EH (cell line): ENCODE measurements at regions not wholly inside any gene's neighbourhood (a gene's known extent, or its start where the extent isn't known, plus 50 kb on each side); places are given as distances from the start of the nearest gene placed in this dataset.
"Not testable (repeated sequence)": the region's sequence is repeated elsewhere in the genome, so short reads cannot be mapped to it uniquely, and the experiment has no call there.

Source experiments
- DNase-seq: peaks from one replicate; pipeline ENCODE4 v3.0.0-alpha.2; 2015; ENCODE audit warnings: low read depth

DNA sequence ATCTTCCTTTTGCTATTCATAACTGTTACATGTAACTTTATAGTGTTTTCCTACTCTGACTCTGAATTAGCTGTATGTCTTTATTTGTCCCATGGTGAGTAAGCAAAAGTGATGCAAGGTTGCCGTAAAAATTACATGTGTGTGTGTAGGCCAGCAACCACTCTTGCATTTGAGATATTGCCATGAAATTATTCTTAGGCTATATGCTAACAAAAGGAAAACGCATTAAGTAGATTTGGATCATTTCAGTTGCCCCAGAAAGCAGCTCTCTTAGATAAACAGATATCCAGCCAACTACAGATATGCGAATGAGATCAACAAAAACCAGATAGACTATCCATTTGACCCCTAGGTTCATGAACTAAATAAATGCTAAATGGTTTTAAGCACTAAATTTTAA, 73.6 kb downstream of the CYLC2 start:
- DNase-seq = no peak

GRCh38 chr9:103078581-103078980, 83.4 kb downstream of the CYLC2 start:
- DNase-seq = no peak

GRCh38 chr9:103082494-103082893, 87.4 kb downstream of the CYLC2 start:
- DNase-seq = no peak

- DNase-seq = no peak
Observed at GRCh38 chr9:103089357-103089756, 94.2 kb downstream of the CYLC2 start.

DNA sequence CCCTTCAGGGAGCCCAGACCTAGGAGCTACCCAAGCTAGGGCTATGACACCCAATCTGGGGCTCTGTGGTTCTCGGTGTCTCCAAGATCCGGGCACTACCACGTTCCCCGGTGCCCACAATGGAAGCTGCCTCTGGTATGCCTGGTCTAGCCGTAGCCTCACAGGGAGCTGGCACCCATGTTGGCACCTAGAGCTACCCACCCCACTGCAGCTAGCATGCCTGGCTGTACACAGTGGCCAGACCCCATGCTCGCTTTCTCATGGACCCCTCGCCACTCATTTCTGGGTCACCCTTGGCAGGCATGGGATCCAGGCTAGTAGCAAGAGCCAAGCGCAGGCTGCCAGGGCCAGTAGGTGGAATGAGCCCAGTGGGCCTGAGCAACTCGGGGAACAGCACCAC, 109.0 kb downstream of the CYLC2 start:
- no peak for DNase-seq

- DNase-seq = no peak
Observed at GRCh38 chr9:103116246-103116645, 121.1 kb downstream of the CYLC2 start.

GRCh38 chr9:103126494-103126893, 131.4 kb downstream of the CYLC2 start:
- no peak for DNase-seq

- no peak for DNase-seq
Observed at GRCh38 chr9:103139891-103140290, 144.8 kb downstream of the CYLC2 start.

- DNase-seq = no peak
Observed at GRCh38 chr9:103152473-103152872, 157.3 kb downstream of the CYLC2 start.

- DNase-seq = no peak
Observed at GRCh38 chr9:103167530-103167929, 172.4 kb downstream of the CYLC2 start.

DNA sequence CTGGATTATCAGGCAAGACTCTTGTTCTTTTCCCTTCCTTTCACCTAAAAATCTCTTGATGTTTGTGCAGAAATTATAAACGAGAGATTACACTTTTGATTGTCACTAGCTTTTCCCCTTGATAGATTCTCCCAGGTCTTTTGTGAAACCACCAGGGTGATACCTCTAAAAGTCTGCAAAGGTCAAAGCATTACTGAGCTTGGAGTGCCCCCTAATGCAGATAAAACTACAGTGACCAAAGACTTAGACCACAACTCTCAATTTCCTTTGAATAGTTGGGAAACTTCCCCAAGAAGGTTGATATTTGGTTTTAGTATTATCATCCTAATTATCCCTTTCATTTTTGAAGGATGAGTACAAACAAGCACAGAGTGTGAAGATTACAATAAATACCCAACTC, 173.1 kb downstream of the CYLC2 start:
- no peak for DNase-seq

DNA sequence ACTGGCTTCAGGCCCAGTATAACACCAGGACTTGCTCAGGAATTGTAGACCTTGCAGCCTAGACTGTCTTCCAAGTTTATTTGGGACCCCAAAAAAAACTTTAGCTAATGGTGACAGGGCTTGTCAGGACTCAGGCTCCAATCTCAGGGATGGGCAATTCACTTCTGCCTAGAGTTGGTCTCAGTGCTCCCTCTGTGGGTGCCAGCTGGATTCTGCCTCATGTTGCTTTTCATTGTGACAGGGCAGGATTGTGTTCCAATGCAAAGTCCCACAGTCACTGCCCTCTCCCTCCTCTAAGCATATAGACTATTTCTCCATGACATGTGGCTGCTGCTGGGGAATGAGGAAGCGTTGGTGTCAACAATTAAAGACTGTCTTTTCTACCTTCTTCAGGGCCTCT, 174.7 kb downstream of the CYLC2 start:
- no peak for DNase-seq

DNA sequence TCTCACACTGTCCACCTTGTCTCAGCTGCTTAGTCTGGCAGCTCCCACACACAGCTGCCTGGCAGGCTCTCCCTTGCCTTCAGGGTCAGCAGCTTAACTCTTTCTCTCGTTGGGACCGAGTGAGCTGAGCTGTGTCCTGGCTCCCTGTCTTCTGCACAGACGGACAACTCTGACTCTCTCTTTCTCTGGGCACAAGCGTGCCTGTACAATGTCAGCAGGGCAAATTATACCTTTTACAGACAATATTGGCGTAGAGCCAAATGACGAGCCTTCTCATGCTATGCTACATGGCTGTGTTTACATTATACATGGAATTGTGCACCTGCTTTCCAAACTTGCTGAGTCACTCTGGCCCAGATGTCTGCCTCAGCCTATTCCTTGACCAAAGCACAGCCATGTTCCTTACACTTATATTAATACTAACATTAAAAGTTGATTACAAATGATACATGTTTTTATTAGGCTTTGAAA, 188.6 kb downstream of the CYLC2 start:
- DNase-seq = no peak

- no peak for DNase-seq
Observed at GRCh38 chr9:103186959-103187358, 191.8 kb downstream of the CYLC2 start.

DNA sequence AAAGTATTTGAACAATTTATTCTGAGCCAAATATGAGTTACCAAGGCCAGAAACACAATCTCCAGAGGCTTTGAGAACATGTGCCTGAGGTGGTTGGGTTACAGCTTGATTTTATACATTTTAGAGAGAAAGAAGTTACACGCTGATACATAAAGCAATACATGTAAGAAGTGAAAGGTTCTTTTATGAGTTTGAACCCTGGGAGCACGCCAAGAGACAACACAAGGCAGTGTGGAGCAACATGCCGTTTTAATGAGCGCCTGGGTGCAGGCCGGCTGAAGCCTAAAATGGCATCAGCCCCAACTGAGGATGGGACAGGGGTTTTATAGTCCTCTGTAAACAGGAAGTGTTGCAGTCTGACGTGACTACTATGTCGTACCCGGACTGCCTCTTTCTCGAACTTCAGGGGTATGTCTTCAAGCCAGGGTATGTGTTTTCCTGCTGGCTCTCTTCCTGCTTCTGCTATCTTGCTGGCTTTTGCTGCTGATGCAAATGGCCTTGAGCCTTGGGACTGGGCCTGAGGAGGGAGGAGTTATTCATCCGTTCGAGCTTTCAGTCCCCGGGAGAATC, 193.7 kb downstream of the CYLC2 start:
- DNase-seq = no peak

DNA sequence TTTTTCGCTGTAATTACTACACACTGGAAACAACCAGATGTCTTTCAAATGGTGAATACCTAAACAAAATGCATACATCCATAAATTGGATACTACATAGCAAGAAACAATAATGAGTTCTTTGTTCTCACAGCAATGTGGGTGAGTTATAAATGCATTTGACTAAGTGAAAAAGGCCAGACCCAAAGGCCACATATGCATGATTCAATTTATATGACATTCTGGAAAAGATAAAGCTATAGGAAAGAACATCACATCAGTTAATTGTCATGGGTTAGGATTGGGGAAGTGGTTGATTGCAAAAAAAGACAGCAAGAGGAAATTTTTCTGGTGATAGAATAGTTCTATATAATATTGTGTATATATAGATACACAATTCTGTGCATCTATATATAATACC, 198.9 kb downstream of the CYLC2 start:
- DNase-seq = no peak

DNA sequence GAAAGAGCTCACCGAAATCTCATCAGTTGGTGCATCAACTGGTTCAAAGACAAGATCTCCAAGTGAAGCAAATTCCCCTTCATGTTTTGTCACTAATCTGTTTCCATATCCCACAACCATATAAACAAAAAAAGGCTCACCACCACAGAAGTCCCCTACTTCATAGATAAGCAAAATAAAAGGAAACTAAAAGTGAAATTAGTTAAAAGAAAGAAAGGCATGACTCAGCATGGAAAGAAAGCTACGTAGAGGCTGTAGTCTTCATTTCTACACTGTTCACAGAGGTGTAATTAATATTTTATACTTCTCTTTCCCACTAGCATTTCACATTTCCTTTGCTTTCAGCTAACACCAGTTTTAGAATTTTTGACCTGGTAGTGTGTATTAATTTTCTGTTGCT, 208.0 kb downstream of the CYLC2 start:
- DNase-seq = no peak

- not testable (repeated sequence) for DNase-seq
Observed at GRCh38 chr9:103205881-103206585, 210.9 kb downstream of the CYLC2 start.

GRCh38 chr9:103210607-103211006, 215.5 kb downstream of the CYLC2 start:
- DNase-seq = no peak

GRCh38 chr9:103215197-103215596, 220.1 kb downstream of the CYLC2 start:
- no peak for DNase-seq

GRCh38 chr9:103225702-103226646, 230.8 kb downstream of the CYLC2 start:
- no peak for DNase-seq

GRCh38 chr9:103226647-103227013, 231.5 kb downstream of the CYLC2 start:
- no peak for DNase-seq

DNA sequence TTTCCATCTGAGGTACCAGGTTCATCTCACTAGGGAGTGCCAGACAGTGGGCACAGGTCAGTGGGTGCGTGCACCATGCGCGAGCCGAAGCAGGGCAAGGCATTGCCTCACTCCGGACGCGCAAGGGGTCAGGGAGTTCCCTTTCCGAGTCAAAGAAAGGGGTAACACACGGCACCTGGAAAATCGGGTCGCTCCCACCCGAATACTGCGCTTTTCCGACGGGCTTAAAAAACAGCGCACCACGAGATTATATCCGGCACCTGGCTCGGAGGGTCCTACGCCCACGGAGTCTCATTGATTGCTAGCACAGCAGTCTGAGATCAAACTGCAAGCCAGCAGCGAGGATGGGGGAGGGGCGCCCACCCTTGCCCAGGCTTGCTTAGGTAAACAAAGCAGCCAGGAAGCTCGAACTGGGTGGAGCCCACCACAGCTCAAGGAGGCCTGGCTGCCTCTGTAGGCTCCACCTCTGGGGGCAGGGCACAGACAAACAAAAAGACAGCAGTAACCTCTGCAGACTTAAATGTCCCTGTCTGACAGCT, 242.5 kb downstream of the CYLC2 start:
- DNase-seq = not testable (repeated sequence)
